SK-N-SH (cell line): ENCODE measurements at regions not wholly inside any gene's neighbourhood (a gene's known extent, or its start where the extent isn't known, plus 50 kb on each side); places are given as distances from the start of the nearest gene placed in this dataset.

Source experiments
- CTCF ChIA-PET: fragments of 300-600, 350-600 bp; formaldehyde crosslinking; extraction: SDS; loops from one replicate; lab custom pipeline; 2021; lab: Yijun Ruan, JAX
- POLR2A ChIA-PET: fragments of 350-600 bp; sonication (Branson Sonifier 250); formaldehyde crosslinking; extraction: SDS; loops from one replicate; lab custom pipeline; 2020; ENCODE audit warnings: antibody characterized with exemption, inconsistent platforms; lab: Yijun Ruan, JAX
- DNase-seq: peaks from one replicate; pipeline ENCODE4 v3.0.0; 2012
- H2AFZ ChIP-seq: fragments of 200-600 bp; sonication (generic); 2 replicates; pipeline ENCODE4 v1.8.1; 2016; ENCODE audit warnings: antibody characterized with exemption, mild to moderate bottlenecking, low read depth
- H3F3A ChIP-seq: fragments of 200-600 bp; sonication (generic); replicated peaks from 2 replicates; pipeline ENCODE3; 2016; ENCODE audit warnings: antibody characterized with exemption, mild to moderate bottlenecking; ENCODE audit not compliant: insufficient read depth
- H3K27ac ChIP-seq, 2 experiments: fragments of 200-500 bp in 1 of 2; fragments of 200-600 bp in 1 of 2; sonication (Bioruptor generic) in 1 of 2; sonication (generic), shearing (Covaris generic) in 1 of 2; 2 replicates each; pipeline versions ENCODE4 v1.5.1 to v1.6.1; 2014 to 2016; ENCODE audit warnings: low read depth in 2 of 2, inconsistent platforms in 1 of 2, low read length in 1 of 2, mild to moderate bottlenecking in 1 of 2, mixed read lengths in 1 of 2
- H3K27me3 ChIP-seq: fragments of 200-600 bp; sonication (generic), shearing (Covaris generic); 2 replicates; pipeline ENCODE4 v1.6.1; 2016; ENCODE audit warnings: mixed run types; ENCODE audit not compliant: insufficient read depth
- H3K36me3 ChIP-seq, 2 experiments: fragments of 200-500 bp in 1 of 2; fragments of 200-600 bp in 1 of 2; sonication (Bioruptor generic) in 1 of 2; sonication (generic) in 1 of 2; replicated peaks in 1 of 2; 2 replicates each; pipeline versions ENCODE3 to v1.5.1; 2014 to 2016; ENCODE audit warnings: low read length in 1 of 2, mild to moderate bottlenecking in 1 of 2; ENCODE audit not compliant: insufficient read depth in 2 of 2, control insufficient read depth in 1 of 2
- H3K4me1 ChIP-seq, 2 experiments: fragments of 200-500 bp in 1 of 2; fragments of 200-600 bp in 1 of 2; sonication (Bioruptor generic) in 1 of 2; sonication (generic), shearing (Covaris generic) in 1 of 2; 2 replicates each; pipeline versions ENCODE4 v1.5.1 to v1.6.1; 2014 to 2016; ENCODE audit warnings: low read depth in 1 of 2, low read length in 1 of 2, mixed run types in 1 of 2; ENCODE audit not compliant: insufficient read depth in 2 of 2, control insufficient read depth in 1 of 2
- H3K4me2 ChIP-seq: fragments of 200-600 bp; sonication (generic), shearing (Covaris generic); 2 replicates; pipeline ENCODE4 v1.6.1; 2017; ENCODE audit warnings: mixed run types
- H3K4me3 ChIP-seq, 2 experiments: fragments of 200-500 bp in 1 of 2; fragments of 200-600 bp in 1 of 2; sonication (Bioruptor generic) in 1 of 2; sonication (generic), shearing (Covaris generic) in 1 of 2; 2 replicates each; pipeline versions ENCODE4 v1.5.1 to v1.8.1; 2014 to 2016; ENCODE audit warnings: low read depth in 2 of 2, inconsistent platforms in 1 of 2, low read length in 1 of 2, mild to moderate bottlenecking in 1 of 2, mixed read lengths in 1 of 2, moderate library complexity in 1 of 2
- H3K79me2 ChIP-seq: fragments of 200-600 bp; sonication (generic); 2 replicates; pipeline ENCODE4 v1.8.1; 2017; ENCODE audit warnings: mild to moderate bottlenecking; ENCODE audit not compliant: insufficient read depth
- H3K9ac ChIP-seq: fragments of 200-600 bp; sonication (generic); 2 replicates; pipeline ENCODE4 v1.6.1; 2017; ENCODE audit warnings: mixed run types
- H3K9me2 ChIP-seq: fragments of 200-600 bp; sonication (generic); 2 replicates; pipeline ENCODE4 v1.6.1; 2017; ENCODE audit warnings: mixed run types
- H3K9me3 ChIP-seq: fragments of 200-600 bp; sonication (generic); 2 replicates; pipeline ENCODE4 v1.6.1; 2017; ENCODE audit warnings: mixed run types, mild to moderate bottlenecking, moderate library complexity
- H4K20me1 ChIP-seq: fragments of 200-600 bp; sonication (generic); 2 replicates; pipeline ENCODE4 v1.6.1; 2017; ENCODE audit warnings: mild to moderate bottlenecking, mixed run types; ENCODE audit not compliant: insufficient read depth
- CHD2 ChIP-seq: fragments of 150-350 bp; IDR thresholded peaks from 2 replicates; pipeline ENCODE4 v1.6.1; 2018; ENCODE audit warnings: low read length; ENCODE audit not compliant: partially characterized antibody
- EZH2phosphoT487 ChIP-seq: fragments of 200-600 bp; sonication (generic); IDR thresholded peaks from 2 replicates; pipeline ENCODE4 v1.6.1; 2017; ENCODE audit warnings: low read depth, mixed run types, mild to moderate bottlenecking, antibody characterized with exemption, moderate library complexity, borderline replicate concordance
- FOXJ3 ChIP-seq: sonication (generic); formaldehyde crosslinking; IDR thresholded peaks from 2 replicates; pipeline ENCODE4 v1.5.1; 2020; ENCODE audit warnings: mild to moderate bottlenecking, missing genetic modification reagents
- FOXM1 ChIP-seq: IDR thresholded peaks from 2 replicates; pipeline ENCODE4 v1.4.0; 2012; ENCODE audit warnings: low read depth, mild to moderate bottlenecking
- GATA2 ChIP-seq: sonication (generic); formaldehyde crosslinking; IDR thresholded peaks from 2 replicates; pipeline ENCODE4 v1.5.0; 2020; ENCODE audit warnings: mild to moderate bottlenecking, missing genetic modification reagents
- MEF2A ChIP-seq: IDR thresholded peaks from 2 replicates; pipeline ENCODE4 v1.4.0; 2012; ENCODE audit warnings: low read depth, borderline replicate concordance
- NFIC ChIP-seq: IDR thresholded peaks from 2 replicates; pipeline ENCODE4 v1.4.0; 2012; ENCODE audit warnings: borderline replicate concordance
- POLR2AphosphoS5 ChIP-seq: IDR thresholded peaks from 2 replicates; pipeline ENCODE4 v1.6.1; 2012; ENCODE audit warnings: low read depth, low read length
- RAD21 ChIP-seq: IDR thresholded peaks from 2 replicates; pipeline ENCODE4 v1.6.1; 2012; ENCODE audit warnings: mild to moderate bottlenecking, low read length
- RFX5 ChIP-seq: IDR thresholded peaks from 2 replicates; pipeline ENCODE4 v1.6.1; 2012; ENCODE audit warnings: mild to moderate bottlenecking, improper control_type of control experiment, low read length
- RXRA ChIP-seq: IDR thresholded peaks from 2 replicates; pipeline ENCODE4 v1.4.0; 2012; ENCODE audit warnings: low read depth, mild to moderate bottlenecking, borderline replicate concordance
- SIN3A ChIP-seq: IDR thresholded peaks from 2 replicates; pipeline ENCODE4 v1.6.1; 2012; ENCODE audit warnings: low read depth, mild to moderate bottlenecking, low read length, moderate library complexity, borderline replicate concordance
- TAF1 ChIP-seq: IDR thresholded peaks from 2 replicates; pipeline ENCODE4 v1.6.1; 2012; ENCODE audit warnings: low read depth, mild to moderate bottlenecking, low read length, moderate library complexity, borderline replicate concordance
- TCF12 ChIP-seq: IDR thresholded peaks from 2 replicates; pipeline ENCODE4 v1.4.0; 2012
- TEAD4 ChIP-seq: IDR thresholded peaks from 2 replicates; pipeline ENCODE4 v1.4.0; 2012; ENCODE audit warnings: mild to moderate bottlenecking, borderline replicate concordance; ENCODE audit not compliant: insufficient read depth
- WGBS: methylation state at CpG from one replicate; pipeline ENCODE4 v1.1.6; 2017; ENCODE audit warnings: low lambda C conversion rate; 5-methylcytosine and 5-hydroxymethylcytosine counted together
- TF ChIP-seq, protein P1 (sequence below): IDR thresholded peaks from 2 replicates; pipeline ENCODE4 v1.6.1; 2012; ENCODE audit warnings: mild to moderate bottlenecking, low read depth, low read length, moderate library complexity
- TF ChIP-seq, protein P2 (sequence below): fragments of 200-600 bp; sonication (generic); IDR thresholded peaks from 2 replicates; pipeline ENCODE4 v1.6.1; 2017; ENCODE audit warnings: antibody characterized with exemption, mild to moderate bottlenecking, moderate library complexity
- TF ChIP-seq, protein P3 (sequence below): fragments of 150-350 bp; IDR thresholded peaks from 2 replicates; pipeline ENCODE4 v1.6.1; 2017; ENCODE audit warnings: antibody characterized with exemption, low read length, low read depth, borderline replicate concordance
- TF ChIP-seq, protein P4 (sequence below): IDR thresholded peaks from 2 replicates; pipeline ENCODE4 v1.4.0; 2012; ENCODE audit warnings: low read depth
- TF ChIP-seq, protein P5 (sequence below): IDR thresholded peaks from 2 replicates; pipeline ENCODE4; 2012

GRCh38 chr22:47598864-47599263 is 836.4 kb downstream of the TBC1D22A start:
- Histone ChIP-seq H4K20me1 (no peaks in the 10 kb centered on the region), H3K4me2 (no peak overlapping the region), H3K9ac (no peak overlapping the region), H3K4me1 (no peaks in the 10 kb centered on the region), H3F3A (no peaks in the 10 kb centered on the region), H3K27me3 (no peaks in the 10 kb centered on the region; the same call in 1 of the 2 replicates), H3K27ac (no peak overlapping the region), H3K79me2 (no peaks in the 10 kb centered on the region), H3K9me2 (no peaks in the 10 kb centered on the region), H3K4me3 (no peak overlapping the region), H3K9me3 (no peaks in the 10 kb centered on the region), H2AFZ (no peak overlapping the region), H3K36me3 (no peaks in the 10 kb centered on the region)
- TF ChIP-seq MEF2A: no peak
- no peak for TF ChIP-seq EZH2phosphoT487
- TF ChIP-seq CHD2: no peak
- TF ChIP-seq TEAD4: no peak
- TF ChIP-seq FOXJ3: no peak
- no peak for TF ChIP-seq FOXM1
- no peak for TF ChIP-seq TCF12
- TF ChIP-seq POLR2AphosphoS5: no peak
- no peak for TF ChIP-seq GATA2
- no peak for TF ChIP-seq RAD21
- TF ChIP-seq, protein P1, sequence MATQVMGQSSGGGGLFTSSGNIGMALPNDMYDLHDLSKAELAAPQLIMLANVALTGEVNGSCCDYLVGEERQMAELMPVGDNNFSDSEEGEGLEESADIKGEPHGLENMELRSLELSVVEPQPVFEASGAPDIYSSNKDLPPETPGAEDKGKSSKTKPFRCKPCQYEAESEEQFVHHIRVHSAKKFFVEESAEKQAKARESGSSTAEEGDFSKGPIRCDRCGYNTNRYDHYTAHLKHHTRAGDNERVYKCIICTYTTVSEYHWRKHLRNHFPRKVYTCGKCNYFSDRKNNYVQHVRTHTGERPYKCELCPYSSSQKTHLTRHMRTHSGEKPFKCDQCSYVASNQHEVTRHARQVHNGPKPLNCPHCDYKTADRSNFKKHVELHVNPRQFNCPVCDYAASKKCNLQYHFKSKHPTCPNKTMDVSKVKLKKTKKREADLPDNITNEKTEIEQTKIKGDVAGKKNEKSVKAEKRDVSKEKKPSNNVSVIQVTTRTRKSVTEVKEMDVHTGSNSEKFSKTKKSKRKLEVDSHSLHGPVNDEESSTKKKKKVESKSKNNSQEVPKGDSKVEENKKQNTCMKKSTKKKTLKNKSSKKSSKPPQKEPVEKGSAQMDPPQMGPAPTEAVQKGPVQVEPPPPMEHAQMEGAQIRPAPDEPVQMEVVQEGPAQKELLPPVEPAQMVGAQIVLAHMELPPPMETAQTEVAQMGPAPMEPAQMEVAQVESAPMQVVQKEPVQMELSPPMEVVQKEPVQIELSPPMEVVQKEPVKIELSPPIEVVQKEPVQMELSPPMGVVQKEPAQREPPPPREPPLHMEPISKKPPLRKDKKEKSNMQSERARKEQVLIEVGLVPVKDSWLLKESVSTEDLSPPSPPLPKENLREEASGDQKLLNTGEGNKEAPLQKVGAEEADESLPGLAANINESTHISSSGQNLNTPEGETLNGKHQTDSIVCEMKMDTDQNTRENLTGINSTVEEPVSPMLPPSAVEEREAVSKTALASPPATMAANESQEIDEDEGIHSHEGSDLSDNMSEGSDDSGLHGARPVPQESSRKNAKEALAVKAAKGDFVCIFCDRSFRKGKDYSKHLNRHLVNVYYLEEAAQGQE: no peak
- TF ChIP-seq NFIC: no peak
- no peak for TF ChIP-seq RXRA
- no peak for TF ChIP-seq RFX5
- TF ChIP-seq, protein P2, sequence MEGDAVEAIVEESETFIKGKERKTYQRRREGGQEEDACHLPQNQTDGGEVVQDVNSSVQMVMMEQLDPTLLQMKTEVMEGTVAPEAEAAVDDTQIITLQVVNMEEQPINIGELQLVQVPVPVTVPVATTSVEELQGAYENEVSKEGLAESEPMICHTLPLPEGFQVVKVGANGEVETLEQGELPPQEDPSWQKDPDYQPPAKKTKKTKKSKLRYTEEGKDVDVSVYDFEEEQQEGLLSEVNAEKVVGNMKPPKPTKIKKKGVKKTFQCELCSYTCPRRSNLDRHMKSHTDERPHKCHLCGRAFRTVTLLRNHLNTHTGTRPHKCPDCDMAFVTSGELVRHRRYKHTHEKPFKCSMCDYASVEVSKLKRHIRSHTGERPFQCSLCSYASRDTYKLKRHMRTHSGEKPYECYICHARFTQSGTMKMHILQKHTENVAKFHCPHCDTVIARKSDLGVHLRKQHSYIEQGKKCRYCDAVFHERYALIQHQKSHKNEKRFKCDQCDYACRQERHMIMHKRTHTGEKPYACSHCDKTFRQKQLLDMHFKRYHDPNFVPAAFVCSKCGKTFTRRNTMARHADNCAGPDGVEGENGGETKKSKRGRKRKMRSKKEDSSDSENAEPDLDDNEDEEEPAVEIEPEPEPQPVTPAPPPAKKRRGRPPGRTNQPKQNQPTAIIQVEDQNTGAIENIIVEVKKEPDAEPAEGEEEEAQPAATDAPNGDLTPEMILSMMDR: no peak
- TF ChIP-seq, protein P3, sequence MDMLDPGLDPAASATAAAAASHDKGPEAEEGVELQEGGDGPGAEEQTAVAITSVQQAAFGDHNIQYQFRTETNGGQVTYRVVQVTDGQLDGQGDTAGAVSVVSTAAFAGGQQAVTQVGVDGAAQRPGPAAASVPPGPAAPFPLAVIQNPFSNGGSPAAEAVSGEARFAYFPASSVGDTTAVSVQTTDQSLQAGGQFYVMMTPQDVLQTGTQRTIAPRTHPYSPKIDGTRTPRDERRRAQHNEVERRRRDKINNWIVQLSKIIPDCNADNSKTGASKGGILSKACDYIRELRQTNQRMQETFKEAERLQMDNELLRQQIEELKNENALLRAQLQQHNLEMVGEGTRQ: no peak
- no peak for TF ChIP-seq SIN3A
- TF ChIP-seq TAF1: no peak
- TF ChIP-seq, protein P4, sequence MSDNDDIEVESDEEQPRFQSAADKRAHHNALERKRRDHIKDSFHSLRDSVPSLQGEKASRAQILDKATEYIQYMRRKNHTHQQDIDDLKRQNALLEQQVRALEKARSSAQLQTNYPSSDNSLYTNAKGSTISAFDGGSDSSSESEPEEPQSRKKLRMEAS: no peak
- TF ChIP-seq, protein P5, sequence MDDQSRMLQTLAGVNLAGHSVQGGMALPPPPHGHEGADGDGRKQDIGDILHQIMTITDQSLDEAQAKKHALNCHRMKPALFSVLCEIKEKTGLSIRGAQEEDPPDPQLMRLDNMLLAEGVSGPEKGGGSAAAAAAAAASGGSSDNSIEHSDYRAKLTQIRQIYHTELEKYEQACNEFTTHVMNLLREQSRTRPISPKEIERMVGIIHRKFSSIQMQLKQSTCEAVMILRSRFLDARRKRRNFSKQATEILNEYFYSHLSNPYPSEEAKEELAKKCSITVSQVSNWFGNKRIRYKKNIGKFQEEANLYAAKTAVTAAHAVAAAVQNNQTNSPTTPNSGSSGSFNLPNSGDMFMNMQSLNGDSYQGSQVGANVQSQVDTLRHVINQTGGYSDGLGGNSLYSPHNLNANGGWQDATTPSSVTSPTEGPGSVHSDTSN: no peak
- 37% methylated on average over 6 of the region's 6 CpGs for WGBS
- DNase-seq: no peak
- POLR2A ChIA-PET: no interaction called here
- CTCF ChIA-PET: no interaction called here
